Fibroblast of peridontal ligament (primary cell): ENCODE measurements at regions not wholly inside any gene's neighbourhood (a gene's known extent, or its start where the extent isn't known, plus 50 kb on each side); places are given as distances from the start of the nearest gene placed in this dataset.

Experiments
- DNase-seq: peaks from one replicate; pipeline ENCODE4 v3.0.0-alpha.2; 2010; ENCODE audit errors: extremely low read depth

DNA sequence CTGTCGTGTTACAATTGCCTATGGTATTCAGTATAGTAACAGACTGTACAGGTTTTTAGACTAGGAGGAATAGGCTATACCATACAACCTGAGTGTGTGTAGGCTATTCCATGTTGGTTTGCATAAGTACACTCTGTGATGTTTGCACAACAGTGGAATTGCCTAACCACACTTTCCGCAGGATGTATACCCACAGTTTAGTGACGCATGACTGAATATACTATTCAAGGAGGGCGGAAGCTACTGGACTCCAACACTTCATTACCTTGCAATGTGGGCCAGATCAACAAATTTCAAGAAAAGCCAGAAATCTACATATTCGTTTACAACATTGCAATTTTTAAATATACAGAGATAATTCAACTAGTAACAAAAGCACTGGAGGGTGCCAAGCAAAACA, 317.2 kb downstream of the PDGFC start:
- no peak for DNase-seq

DNA sequence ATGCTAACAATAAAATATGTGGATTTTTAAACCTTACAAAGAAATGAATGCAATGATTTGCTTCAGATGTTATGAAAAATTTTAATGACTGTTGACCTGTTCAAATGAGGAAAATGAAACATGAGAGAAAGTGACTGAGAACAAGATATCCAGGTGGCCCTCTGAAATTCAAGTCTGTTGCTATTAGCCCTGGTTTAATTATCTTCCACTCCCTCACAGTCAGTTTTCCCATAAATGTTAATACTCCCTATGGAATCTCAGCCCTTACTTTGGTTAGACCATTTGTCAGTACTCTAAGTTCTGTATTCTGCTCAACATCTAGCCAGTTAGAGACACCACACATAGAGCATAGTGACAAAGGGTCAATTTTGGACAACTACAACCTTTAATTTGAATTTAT, 327.8 kb downstream of the PDGFC start:
- no peak for DNase-seq

DNA sequence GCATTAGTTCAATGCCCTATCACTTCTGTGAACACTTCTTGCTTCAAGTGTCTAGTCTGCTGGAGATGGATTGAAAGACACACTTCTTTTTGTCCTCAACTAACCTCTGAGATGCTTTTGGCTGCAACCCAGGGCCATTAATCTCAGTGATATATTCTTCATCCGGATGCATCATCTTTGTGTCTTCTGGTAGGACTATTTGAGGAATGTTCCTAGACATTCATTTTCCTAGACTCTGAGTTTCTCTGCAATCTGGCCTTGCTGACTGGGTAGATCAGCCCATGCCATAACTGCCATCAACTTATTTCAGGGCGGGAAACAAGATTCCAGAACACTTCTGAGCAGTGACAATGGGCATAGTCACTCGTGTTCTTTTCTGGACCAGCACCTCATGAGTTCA, 329.4 kb downstream of the PDGFC start:
- DNase-seq: no peak

DNA sequence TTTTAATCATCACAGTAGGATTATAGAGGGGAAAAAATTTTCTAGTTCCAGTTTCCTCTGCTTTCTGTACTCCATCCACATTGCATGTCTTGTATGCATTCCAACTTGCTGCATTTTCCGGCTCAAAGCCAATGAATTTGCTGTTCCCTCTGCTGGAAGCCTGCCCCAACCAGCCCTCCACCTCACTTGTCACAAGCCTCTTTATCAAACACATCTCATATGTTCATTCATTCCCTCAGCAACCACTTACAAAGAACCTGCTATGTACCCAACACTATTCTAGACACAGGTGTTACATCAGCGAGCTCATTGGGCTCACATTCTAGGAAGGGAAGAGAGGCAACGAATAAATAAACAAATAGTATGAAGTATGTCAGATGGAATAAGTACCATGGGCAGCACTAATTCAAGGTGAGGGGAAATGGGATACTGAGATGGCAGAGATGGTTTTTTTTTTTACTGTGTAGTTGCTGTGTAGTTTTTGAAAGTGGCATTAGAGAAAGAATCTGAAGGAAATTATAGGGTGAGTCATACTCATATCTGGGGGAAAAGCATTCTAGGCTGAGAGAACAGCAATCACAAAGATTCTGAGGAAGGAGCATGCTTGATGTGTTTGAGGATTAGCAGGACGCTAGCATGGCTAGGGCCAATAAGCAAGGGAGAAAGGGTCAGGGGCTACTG, 332.5 kb downstream of the PDGFC start:
- DNase-seq: peak; percentile 53

DNA sequence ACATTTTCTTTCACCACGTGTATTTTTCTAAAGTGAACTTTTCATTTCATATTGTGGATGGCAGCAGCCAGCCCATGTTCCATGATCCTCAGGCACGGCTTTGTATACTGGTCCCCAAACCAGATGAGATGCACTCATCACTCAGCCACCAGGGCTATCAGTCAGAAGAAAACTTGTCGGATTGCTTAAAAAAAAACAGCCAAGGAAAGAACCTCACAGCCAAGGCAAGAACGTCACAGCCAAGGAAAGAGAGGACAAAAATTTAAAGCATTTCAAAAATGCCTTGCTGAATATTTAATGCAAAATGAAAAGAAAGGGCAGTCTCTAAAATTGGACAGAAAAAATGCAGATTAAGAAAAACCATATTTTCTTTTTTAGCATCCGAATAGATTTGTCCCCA, 333.3 kb downstream of the PDGFC start:
- peak; percentile 34 for DNase-seq

- DNase-seq: no peak
These were observed 335.2 kb downstream of the PDGFC start for GRCh38 chr4:156636381-156636780.

GRCh38 chr4:156635051-156635450, 336.5 kb downstream of the PDGFC start:
- no peak for DNase-seq

DNA sequence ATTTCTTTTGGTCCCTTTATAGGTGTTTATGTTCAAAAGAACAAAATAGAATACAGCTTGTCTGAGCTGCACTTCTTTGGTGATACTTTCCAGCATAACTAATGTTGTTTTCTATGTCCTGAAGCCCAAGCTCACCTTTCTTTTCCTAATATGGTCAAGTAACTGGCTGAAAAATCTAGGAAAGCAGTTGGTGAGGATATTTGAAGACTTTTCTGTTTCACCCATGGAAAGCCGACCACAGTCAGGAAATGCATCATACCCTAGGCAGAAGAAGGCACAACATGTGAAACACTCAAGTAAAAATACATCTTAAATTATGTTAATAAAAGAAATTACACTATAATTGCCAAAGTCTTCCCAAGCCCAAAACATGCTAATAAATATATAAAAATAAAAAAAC, 337.0 kb downstream of the PDGFC start:
- DNase-seq: no peak

GRCh38 chr4:156633847-156634246, 337.8 kb downstream of the PDGFC start:
- DNase-seq: no peak

GRCh38 chr4:156628858-156629257, 342.7 kb downstream of the PDGFC start:
- DNase-seq: no peak

DNA sequence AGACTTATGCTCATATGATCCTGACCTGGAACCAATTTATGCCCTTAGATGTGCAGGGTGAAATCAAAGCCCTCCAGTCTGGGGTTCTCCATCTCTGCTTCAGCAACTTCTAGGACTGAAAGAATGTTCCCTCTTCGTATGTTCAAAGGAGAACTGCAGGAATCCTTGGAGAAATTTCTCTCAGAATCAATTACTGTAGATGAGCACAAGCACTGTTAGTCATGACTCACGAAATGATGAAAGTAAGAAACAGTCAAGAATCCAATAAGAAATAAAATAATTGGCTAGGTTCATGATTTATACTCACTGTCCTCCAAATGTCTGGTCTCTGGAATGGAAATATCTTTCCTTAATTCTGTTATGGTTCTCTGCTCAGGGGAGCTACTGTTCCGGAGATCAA, 348.2 kb downstream of the PDGFC start:
- DNase-seq: peak; percentile 31

DNA sequence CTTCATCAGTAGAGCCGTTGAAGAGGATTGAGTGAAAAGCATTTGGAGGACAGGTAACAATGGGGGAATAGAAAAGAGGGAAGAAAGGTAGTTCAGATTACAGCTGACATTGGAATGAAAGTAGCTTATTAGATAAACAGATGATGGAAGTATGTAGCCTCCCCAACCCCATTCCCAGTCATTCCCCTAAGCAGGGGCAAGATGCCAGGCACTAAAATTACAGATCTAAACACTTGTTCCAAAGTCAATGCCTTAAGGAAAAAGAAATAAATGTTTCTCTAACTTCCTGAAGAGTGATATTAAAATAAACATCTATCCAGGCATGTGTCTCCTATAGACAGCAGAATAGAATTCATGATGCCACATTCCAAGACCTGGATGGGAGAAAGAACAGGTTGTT, 350.8 kb downstream of the PDGFC start:
- peak; percentile 26 for DNase-seq

- no peak for DNase-seq
These were observed 352.3 kb downstream of the PDGFC start for GRCh38 chr4:156619154-156619934.

DNA sequence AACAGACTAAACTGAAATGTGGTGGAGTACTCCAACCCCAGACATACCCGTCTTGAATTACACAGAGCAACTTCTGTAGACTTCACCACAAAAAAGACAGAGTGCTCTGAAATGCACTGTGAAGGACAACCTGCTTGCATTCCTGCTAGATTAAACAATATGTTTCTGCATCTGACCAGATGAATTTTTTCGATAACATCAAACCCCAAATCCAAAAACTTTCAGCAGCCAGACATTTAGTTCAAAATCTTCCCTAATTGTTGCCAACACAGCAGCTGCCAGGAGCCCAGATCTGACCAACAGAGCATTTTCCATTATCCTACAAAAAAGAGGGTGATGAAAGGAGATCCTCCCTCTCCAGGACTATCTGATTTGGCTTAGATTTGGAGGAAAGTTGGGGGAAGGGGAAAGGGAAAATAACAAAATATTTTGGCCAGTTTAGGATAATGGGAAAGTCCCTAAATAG, 356.5 kb downstream of the PDGFC start:
- DNase-seq: peak; percentile 95

DNA sequence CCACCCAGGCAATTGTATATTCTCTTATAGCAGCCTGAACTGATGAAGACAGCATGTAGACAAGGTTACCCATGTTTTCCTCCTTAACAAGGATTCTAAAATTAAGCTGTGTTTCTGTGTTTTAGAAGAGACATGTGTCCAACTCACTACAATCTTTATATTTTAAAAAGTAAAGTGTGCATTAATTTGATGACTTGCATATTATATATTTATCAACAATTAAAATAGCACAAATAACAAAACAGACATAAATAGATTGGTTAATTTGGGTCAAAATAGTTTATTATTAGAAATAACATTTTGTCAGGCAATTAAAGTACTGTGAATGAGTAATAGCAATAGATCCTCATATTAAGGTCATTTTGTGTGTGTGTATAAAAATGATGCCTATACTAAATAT, 357.1 kb downstream of the PDGFC start:
- DNase-seq: no peak

DNA sequence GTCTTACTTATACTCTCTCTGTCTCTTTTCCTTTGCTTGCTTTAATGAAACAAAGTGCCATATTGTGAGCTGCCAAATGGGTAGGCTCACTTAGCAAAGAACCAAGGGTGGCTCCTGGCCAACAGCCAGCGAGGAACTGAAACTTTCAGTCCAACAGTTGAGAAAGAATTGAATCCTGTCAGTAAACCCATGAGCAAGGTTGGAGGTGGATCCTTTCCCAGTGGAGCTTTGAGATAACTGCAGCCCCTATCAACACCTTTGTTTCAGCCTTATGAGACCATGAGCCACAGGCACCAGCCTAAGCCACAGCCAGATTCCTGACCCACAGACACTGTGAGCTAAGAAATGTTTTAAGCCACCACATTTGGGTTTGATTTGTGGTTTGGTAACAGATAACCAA, 362.2 kb downstream of the PDGFC start:
- no peak for DNase-seq

GRCh38 chr4:156608651-156609050, 362.9 kb downstream of the PDGFC start:
- no peak for DNase-seq

DNA sequence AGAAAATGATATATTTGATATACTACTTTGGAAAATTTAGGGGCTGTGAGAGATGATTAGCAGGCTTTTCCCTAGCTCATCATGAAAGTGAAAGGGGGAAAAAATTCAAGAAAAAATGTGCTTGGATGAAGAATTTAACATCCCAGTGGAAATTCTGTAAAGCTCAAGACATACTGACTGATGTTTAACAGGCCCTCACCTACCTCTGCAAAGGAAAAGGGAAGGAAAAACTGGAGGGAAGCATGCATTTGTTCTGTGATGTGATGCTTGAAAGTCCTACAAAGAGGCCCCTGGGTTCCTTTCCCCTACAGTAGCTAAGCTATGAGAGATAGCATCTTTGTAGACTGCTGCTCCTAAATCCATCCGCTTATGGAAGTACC, 364.1 kb downstream of the PDGFC start:
- DNase-seq: no peak

DNA sequence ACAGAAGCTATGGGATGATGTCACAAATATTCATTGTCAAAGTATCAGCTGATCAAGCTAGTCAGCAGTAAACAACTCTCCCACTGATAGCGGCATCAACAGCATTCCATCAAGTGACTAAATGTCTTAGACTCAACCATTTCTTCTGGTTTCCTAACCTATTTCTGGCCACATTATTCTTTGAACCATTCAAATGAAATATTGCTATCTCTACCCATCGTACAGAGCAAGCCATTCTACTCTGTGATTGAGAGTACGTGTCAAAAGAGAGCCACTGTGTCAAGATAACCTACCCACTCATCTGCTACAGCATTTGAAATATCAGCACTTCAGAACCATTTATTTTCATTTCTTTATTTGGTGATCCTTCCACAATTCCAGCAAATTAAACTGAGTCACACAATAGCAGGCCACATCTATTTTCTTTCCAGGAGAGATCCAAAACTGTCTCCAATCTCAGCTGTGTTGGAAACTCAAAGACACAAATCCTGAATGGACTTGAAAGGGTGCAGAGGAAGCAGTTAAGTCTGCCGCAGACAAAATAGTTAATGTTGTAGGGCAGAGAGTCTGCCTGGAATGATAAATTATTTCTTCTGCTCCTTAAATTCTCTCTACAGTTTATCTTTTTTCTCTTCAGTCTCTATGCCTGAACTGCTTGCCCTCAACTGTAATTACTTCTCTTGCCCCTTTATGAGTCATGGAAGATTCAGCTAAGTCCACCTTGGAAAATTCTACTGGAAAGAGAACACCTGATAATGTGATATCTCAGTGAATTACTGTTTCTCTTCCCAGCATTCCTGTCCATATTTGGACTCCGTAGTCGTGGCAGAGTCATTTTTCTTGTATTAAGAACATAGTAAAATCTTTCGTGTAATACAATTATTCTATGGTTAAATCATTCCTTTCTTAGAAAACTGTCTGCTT, 364.8 kb downstream of the PDGFC start:
- peak; percentile 29 for DNase-seq

DNA sequence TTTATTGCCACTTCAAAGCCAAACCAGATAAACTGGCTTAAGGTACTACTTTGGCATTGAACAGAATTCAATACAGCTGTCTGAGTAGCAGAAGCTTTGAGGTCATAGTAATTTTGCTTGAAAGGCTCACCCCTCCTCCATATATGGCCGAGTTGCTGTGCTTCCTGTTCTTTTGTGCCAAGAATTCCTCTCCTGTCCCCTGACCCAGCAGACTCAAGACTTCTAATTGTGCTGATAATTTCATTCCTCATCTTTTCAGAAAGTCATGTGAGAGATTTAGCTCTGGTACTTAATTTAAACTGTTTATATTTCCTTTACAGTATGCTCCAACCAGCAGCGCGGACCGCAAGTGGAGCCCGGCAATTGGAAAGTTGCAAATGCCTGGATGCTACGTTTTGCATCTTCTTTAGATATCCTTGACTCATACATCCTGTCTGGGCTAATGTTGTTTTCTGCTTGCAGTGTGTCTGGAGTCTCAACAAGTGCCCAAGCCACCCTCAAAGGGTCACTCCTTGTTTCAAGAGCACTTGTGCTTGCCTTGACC, 373.4 kb downstream of the PDGFC start:
- DNase-seq: no peak

DNA sequence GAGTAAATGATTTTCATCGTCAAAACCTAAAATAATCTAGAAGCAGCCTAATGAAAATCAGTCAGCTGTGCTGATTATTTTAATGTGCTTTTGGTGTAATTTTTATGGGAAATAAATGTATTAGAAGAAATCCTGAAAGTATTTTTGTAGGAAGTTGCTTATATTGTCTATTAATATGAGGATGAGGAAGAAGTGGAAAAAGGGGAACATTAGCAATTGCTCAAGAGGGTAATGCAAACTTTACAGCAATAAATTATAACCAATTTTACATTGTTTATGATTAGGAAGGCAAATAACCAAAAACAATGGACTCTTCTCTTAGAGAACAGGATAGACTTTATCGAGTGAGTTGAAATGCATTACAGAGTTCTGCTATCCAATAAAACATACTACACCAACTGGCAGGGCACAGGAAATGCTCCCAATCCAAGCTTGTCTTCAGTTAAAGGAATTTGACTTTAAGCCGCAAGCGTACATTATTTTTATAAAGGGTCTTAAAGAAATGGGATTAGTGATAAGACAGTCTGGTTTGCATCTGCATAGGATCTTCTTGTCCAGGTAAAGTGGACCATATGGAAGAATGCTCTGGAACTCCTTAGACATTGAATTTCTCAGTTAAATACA, 374.8 kb downstream of the PDGFC start:
- DNase-seq: no peak

- peak; percentile 60 for DNase-seq
These were observed 375.6 kb downstream of the PDGFC start for GRCh38 chr4:156596026-156596425.
